ENCODE measurements at regions not wholly inside any gene's neighbourhood (a gene's known extent, or its start where the extent isn't known, plus 50 kb on each side); places are given as distances from the start of the nearest gene placed in this dataset.

DNA sequence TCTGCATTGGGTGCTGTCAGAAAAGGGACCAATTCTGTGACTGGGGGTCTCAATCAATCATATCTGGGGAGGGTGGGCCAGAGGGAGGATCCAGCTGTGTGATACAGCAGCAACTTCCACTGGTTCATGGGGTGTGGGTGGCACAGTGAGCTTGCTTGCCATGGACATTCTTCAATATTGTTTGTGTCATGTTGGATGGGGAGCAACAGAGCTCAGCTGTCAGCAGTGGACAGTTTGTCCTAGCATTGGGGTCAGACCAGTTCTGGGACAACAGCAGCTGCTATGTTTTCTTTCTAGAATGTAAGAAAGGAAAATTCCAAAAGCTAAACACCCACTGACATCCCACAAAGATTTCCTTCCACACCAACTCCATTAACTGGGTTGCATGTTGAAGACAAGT, 221.9 kb upstream of the CDH4 start:
- DNase-seq (ENCODE audit: low spot score in 2 of 2) = peak in 1 of 2 donors; percentile 36
- TF ChIP-seq POLR2A (IDR thresholded peaks at IDR 0.05) = no peak
- intact Hi-C loops (cut with DNase I; ENCODE audit: low total_unique reads) = no loop called here
- no peak overlapping the region for H3K4me3 ChIP-seq (ENCODE audit: low read depth, poor library complexity, severe bottlenecking)

DNA sequence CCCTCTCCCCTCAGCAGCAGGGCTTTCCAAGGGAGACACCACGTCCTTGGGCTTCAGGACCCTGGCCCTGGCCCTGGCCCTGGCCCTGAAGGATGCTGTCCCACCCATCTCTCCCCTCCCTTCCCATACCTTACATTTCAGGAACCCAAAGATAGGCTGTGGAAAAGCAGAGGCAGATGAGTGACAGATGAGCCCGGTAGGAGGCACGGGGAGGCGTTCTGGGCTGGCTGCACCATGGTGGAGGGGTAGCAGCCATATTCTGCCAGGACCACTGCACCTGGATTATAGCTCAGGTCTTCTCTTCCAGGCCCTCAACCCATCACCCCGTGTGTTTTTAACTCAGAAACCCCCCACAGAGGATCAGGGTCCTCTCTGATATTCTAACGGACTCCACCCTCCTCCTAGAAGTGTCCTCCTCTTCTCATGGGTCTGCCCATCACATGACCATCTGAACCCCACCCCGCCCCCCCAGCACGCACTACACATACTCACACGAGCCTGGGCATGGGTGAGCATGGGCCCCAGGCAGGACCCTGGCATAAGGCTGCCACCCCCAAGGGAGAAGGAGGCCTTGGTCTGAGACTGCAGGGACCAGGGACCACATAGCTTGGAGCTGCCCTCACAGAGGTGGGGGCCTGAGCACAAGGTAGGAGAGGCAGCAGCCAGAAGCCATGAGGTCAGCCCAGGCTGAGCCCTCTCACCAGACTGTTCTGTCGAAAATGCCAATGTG, 220.8 kb upstream of the CDH4 start:
- no peak overlapping the region for H3K4me3 ChIP-seq (ENCODE audit: low read depth, poor library complexity, severe bottlenecking)
- peak in 1 of 2 donors; percentile 31 for DNase-seq (ENCODE audit: low spot score in 2 of 2)
- TF ChIP-seq POLR2A (IDR thresholded peaks at IDR 0.05) = no peak
- TF ChIP-seq, protein P1, sequence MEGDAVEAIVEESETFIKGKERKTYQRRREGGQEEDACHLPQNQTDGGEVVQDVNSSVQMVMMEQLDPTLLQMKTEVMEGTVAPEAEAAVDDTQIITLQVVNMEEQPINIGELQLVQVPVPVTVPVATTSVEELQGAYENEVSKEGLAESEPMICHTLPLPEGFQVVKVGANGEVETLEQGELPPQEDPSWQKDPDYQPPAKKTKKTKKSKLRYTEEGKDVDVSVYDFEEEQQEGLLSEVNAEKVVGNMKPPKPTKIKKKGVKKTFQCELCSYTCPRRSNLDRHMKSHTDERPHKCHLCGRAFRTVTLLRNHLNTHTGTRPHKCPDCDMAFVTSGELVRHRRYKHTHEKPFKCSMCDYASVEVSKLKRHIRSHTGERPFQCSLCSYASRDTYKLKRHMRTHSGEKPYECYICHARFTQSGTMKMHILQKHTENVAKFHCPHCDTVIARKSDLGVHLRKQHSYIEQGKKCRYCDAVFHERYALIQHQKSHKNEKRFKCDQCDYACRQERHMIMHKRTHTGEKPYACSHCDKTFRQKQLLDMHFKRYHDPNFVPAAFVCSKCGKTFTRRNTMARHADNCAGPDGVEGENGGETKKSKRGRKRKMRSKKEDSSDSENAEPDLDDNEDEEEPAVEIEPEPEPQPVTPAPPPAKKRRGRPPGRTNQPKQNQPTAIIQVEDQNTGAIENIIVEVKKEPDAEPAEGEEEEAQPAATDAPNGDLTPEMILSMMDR (IDR thresholded peaks at IDR 0.05) = no peak
- intact Hi-C loops (cut with DNase I; ENCODE audit: low total_unique reads) = no loop called here
- WGBS, 2 donors = 63 to 76% methylated on average over 10 of the region's 10 CpGs

DNA sequence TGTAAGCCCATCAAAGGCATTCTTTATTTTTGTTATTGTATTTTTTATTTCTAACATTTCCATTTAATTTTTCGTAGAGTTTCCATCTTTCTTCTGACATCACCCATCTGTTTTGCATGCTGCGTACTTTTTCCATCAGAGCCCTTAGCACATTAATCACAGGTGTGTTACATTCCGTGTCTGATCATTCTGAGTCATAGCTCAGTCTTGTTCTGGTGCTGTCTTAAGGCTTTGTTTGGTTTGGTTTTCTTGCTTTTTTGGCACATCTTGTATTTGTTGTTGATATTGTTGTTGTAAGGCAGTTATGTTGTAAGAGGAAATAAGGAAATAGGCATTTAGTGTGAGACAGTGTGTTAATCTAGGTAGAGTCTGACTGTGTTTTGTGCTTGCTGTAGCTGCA, 214.6 kb upstream of the CDH4 start:
- intact Hi-C loops (cut with DNase I; ENCODE audit: low total_unique reads) = no loop called here
- no peak overlapping the region for H3K4me3 ChIP-seq (ENCODE audit: low read depth, poor library complexity, severe bottlenecking)
- 60% methylated on average over 3 of the region's 3 CpGs for WGBS, 2 donors
- no peak for TF ChIP-seq POLR2A (IDR thresholded peaks at IDR 0.05)
- TF ChIP-seq, protein P1 (IDR thresholded peaks at IDR 0.05) = no peak
- DNase-seq (ENCODE audit: low spot score in 2 of 2) = no peak

DNA sequence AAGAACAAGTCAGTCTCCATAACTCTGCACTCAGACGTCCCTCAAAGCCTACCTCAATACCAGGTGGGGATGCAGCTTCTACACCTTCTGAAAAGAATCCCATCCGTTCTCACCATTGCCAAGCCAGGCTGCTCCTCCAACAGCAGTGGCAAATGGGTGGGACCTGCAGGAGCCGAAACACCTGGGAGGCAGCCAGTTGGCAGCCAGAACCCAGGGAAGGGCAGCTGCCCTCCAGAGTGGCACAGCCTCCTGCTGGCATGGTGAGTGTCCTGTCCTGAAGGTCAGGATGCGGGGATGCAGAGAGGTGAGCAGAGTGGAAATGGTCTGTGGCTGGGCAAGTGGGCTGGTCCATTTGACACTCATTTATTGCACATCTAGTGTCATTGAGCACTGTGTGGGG, 210.6 kb upstream of the CDH4 start:
- 75 to 77% methylated on average over 4 of the region's 4 CpGs for WGBS, 2 donors
- TF ChIP-seq POLR2A (IDR thresholded peaks at IDR 0.05) = no peak
- TF ChIP-seq, protein P1 (IDR thresholded peaks at IDR 0.05) = no peak
- intact Hi-C loops (cut with DNase I; ENCODE audit: low total_unique reads) = no loop called here
- H3K4me3 ChIP-seq (ENCODE audit: low read depth, poor library complexity, severe bottlenecking) = no peak overlapping the region
- DNase-seq (ENCODE audit: low spot score in 2 of 2) = peak in 1 of 2 donors; percentile 37

DNA sequence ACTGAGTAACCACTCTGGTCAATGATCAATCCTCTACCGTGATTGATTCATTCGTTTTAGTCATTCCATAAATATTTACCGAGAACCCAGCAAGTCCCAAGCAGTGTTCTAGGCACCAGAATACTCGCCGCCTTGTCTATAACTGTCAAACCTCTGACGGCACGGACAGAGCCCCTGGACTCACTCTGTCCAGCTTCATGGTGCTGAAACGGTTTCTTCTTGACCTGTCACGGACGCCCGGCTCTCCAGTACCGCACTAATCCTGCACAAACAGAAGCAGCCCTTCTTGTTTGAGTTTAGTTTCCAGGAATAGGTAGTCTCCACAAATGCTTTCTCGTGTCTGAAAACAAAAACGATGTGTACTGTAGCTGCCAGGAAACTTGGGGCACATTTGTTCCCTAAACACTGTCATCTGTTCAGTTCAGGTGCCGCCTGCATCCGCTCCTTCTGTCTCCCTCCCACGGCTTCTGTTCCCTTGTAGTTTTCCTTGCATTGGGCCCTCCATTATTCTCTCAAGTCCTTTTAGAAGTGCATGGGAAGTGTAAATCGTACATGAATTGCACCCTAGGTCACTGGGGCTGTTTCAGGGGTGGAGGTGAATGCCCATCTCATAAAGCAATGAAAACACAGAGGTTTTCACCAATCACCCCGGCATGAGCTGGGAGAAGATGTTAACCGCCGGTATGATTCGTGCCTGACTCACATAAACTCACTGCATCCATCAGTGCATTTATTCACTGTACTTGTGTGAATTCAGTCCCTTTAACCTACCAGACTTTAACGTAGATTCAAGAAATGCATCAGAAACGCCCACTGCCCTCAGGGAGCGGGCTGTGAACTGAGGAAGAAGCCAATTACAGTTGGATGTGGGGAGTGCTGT, 209.3 kb upstream of the CDH4 start:
- DNase-seq (ENCODE audit: low spot score in 2 of 2) = peak in 1 of 2 donors; percentile 52
- H3K4me3 ChIP-seq (ENCODE audit: low read depth, poor library complexity, severe bottlenecking) = no peak overlapping the region
- TF ChIP-seq, protein P1 (IDR thresholded peaks at IDR 0.05) = no peak
- no peak for TF ChIP-seq POLR2A (IDR thresholded peaks at IDR 0.05)
- WGBS, 2 donors = 65% methylated on average over 25 of the region's 25 CpGs
- intact Hi-C loops (cut with DNase I; ENCODE audit: low total_unique reads) = no loop called here

DNA sequence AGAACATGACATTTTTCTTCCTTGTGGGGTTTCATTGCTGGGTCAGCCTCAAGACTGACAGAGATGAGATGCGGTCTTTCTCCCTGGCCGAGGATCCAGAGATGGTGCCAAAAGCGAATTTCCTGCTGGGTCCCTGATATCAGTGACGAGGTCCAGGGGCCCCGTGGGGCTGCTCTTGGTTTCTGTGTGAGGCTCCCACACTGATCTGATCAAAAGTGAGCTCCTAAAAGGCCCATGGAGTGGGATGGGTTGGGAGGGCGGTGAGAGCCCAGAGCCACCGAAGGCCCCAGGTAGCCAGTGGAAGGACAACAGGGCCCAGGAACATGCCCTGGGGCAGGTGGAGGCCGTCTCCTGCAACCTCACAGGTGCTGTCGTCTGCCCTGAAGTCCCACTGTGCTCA, 208.4 kb upstream of the CDH4 start:
- TF ChIP-seq POLR2A (IDR thresholded peaks at IDR 0.05) = no peak
- TF ChIP-seq, protein P1 (IDR thresholded peaks at IDR 0.05) = no peak
- intact Hi-C loops (cut with DNase I; ENCODE audit: low total_unique reads) = no loop called here
- DNase-seq (ENCODE audit: low spot score in 2 of 2) = peak in 1 of 2 donors; percentile 61
- no peak overlapping the region for H3K4me3 ChIP-seq (ENCODE audit: low read depth, poor library complexity, severe bottlenecking)
- 75 to 80% methylated on average over 5 to 8 of the region's 9 CpGs for WGBS, 2 donors

All from lower leg skin (tissue), 4 donors.